RWPE1 (cell line): ENCODE measurements at regions not wholly inside any gene's neighbourhood (a gene's known extent, or its start where the extent isn't known, plus 50 kb on each side); places are given as distances from the start of the nearest gene placed in this dataset.

ENCODE experiments used
- CTCF ChIA-PET: fragments of 350-600 bp; sonication (Branson Sonifier 250); formaldehyde crosslinking; extraction: SDS; loops from one replicate; lab custom pipeline; 2021; lab: Yijun Ruan, JAX
- POLR2A ChIA-PET: fragments of 400-600 bp; formaldehyde crosslinking; extraction: SDS; loops from one replicate; lab custom pipeline; 2020; ENCODE audit warnings: antibody characterized with exemption; ENCODE audit not compliant: low non-redundant PET; lab: Yijun Ruan, JAX
- DNase-seq: peaks from one replicate; pipeline ENCODE4 v3.0.0; 2012; ENCODE audit warnings: low spot score
- H3K27ac ChIP-seq: fragments of 450-650 bp; 2 replicates; pipeline ENCODE4 v1.5.1; 2017
- TF ChIP-seq, protein P1 (sequence below): fragments of 450-650 bp; conservative IDR thresholded peaks from 2 replicates; pipeline ENCODE4 v1.5.1; 2017; ENCODE audit warnings: low read depth, mild to moderate bottlenecking

DNA sequence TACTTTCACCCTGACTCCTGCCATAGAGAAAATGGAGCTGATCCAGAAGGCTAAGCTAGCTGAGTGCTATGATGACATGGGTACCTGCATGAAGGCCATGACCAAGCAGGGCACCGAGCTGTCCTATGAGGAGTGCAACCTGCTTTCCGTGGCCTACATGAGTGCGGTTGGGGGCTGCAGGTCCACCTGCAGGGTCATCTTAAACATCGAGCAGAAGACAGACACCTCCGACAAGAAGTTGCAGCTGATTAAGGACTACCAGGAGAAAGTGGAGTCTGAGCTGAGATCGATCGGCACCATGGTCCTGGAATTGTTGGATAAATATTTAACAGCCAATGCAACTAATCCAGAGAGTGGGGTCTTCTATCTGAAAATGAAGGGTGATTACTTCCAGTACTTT is 438.0 kb downstream of the TMA16 start:
- CTCF ChIA-PET = no interaction called here

DNA sequence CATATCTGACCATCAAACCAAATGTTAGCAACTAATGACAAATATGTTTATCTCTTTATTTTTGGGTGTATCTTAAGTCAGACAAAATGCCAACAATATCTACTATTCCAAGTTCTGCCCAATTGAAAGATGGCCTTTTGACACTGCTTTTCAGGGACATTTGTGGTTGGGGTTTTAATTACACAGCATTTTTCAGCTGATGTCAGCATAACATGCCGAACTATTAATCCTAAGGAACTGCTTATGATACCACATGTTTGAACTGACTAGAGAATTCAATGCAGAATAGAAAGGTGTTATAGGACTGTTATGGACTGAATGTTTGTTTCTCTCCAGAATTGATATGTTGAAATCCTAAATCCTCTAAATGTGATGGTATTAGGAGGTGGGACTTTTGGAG is 445.1 kb downstream of the TMA16 start:
- DNase-seq = no peak
- CTCF ChIA-PET = interaction anchor here (0.6 kb wide), 1 partner anchor 65 kb away, joined by 3 read pairs; no protein-coding TSS in a partner anchor
- TF ChIP-seq, protein P1, sequence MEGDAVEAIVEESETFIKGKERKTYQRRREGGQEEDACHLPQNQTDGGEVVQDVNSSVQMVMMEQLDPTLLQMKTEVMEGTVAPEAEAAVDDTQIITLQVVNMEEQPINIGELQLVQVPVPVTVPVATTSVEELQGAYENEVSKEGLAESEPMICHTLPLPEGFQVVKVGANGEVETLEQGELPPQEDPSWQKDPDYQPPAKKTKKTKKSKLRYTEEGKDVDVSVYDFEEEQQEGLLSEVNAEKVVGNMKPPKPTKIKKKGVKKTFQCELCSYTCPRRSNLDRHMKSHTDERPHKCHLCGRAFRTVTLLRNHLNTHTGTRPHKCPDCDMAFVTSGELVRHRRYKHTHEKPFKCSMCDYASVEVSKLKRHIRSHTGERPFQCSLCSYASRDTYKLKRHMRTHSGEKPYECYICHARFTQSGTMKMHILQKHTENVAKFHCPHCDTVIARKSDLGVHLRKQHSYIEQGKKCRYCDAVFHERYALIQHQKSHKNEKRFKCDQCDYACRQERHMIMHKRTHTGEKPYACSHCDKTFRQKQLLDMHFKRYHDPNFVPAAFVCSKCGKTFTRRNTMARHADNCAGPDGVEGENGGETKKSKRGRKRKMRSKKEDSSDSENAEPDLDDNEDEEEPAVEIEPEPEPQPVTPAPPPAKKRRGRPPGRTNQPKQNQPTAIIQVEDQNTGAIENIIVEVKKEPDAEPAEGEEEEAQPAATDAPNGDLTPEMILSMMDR = no peak
- H3K27ac ChIP-seq = no peak overlapping the region
- POLR2A ChIA-PET = no interaction called here

More for the DNA sequence above, 438.0 kb downstream of the TMA16 start:
- no peak for DNase-seq
- POLR2A ChIA-PET = no interaction called here
- H3K27ac ChIP-seq = no peak overlapping the region
- TF ChIP-seq, protein P1 = no peak

- ChIA-PET POLR2A (no interaction called here), CTCF (interaction anchor here (0.6 kb wide), 1 partner anchor 266 kb away, joined by 4 read pairs; no protein-coding TSS in a partner anchor)
- TF ChIP-seq, protein P1 = no peak
- H3K27ac ChIP-seq = no peak overlapping the region
- DNase-seq = peak; percentile 36
Measured at GRCh38 chr4:163941221-163941905, 446.9 kb downstream of the TMA16 start.

DNA sequence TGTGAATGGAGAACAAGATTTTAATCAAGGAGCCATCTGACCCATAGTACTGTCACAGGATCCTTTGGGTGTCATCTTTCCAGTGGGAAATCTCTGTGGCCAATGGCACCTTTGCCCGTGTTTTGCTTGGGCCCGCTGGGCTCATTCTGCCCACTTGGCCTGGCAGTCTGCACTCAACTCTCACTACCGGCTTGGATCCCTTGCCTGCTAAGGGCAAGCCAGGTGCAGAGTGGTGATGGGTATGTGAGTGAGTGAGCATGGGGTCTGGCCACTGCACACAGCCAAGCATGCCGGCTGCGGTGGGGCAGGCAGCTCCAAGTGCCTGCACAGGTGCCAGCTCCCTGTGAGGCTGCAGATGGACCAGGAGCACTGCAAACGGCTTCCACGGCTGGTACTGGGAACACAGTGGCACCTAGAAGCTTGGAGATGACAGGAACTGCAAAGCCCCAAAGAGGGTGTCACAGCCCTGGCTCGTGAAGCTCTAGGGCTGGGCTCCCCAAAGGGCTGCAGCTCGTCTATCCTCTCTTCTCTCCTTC is 454.5 kb downstream of the TMA16 start:
- POLR2A ChIA-PET = no interaction called here
- CTCF ChIA-PET = no interaction called here
- no peak overlapping the region for H3K27ac ChIP-seq
- DNase-seq = no peak
- TF ChIP-seq, protein P1 = no peak

DNA sequence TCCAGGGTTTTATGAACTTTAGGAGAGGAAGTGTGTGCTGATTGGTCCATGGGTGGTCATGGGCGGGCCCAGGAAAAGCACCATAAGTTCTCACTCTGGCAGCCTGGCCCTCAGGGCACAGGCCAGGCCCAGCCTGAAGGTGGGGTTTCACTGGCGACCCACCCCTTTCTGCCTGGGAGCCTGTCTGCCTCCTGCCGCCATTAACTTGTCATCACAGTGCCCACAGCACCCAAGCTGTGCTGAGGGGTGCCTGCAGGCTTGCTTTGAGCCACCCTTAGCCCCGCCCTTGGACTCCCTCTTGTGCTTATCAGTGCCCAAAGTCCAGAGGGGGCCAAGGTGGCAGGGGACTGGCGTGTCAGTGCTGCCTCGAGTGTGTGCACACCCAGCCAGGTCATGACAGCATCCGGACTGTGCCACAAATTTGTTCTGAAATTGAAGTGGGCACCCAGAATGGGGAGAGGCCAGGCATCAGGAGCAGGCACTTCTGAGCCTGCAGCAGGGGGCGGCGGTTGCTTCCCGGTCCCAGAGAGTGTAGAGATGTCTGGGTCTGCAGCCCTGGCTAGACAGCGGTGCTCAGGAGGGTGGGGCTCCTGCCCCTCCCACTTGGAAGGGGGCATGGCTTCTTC is 455.6 kb downstream of the TMA16 start:
- POLR2A ChIA-PET = no interaction called here
- CTCF ChIA-PET = no interaction called here
- no peak overlapping the region for H3K27ac ChIP-seq
- no peak for DNase-seq
- TF ChIP-seq, protein P1 = no peak

DNA sequence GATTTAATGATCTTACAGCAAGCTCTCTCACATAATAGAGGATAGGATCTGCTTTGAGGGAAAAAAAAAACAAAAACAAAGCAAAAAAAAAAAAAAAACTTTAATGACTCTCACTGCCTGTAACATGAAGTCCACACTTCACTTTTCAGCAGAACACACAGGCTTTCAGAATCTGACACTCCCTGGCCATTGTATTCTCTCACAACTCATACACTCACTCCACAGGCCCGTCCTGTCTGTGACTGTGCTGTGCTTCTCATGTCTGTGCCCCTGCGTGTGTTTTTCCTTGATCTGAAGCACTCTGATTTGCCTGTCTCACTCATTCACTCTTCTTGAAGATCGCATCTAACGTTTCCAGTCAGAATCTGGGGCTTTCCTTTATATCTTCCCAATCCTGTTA is 460.8 kb downstream of the TMA16 start:
- no peak overlapping the region for H3K27ac ChIP-seq
- ChIA-PET CTCF (interaction anchor here (0.8 kb wide), 1 partner anchor 200 kb away, joined by 3 read pairs; no protein-coding TSS in a partner anchor), POLR2A (no interaction called here)
- TF ChIP-seq, protein P1 = no peak
- DNase-seq = no peak
